HEK293T (cell line): ENCODE measurements at regions not wholly inside any gene's neighbourhood (a gene's known extent, or its start where the extent isn't known, plus 50 kb on each side); places are given as distances from the start of the nearest gene placed in this dataset.

Experiments
- FOXA1 ChIP-seq: fragments of 450-650 bp; IDR thresholded peaks from 2 replicates; pipeline ENCODE4 v1.6.1; 2016; ENCODE audit warnings: mild to moderate bottlenecking
- FOXM1 ChIP-seq: fragments of 450-650 bp; IDR thresholded peaks from 2 replicates; pipeline ENCODE4 v1.6.1; 2017; ENCODE audit warnings: mild to moderate bottlenecking, borderline replicate concordance
- HDGF ChIP-seq: fragments of 450-650 bp; IDR thresholded peaks from 2 replicates; pipeline ENCODE4 v1.6.1; 2017; ENCODE audit warnings: antibody characterized with exemption, borderline replicate concordance
- NFRKB ChIP-seq: fragments of 450-650 bp; IDR thresholded peaks from 2 replicates; pipeline ENCODE4 v1.6.1; 2016; ENCODE audit warnings: mild to moderate bottlenecking, moderate library complexity
- SP1 ChIP-seq: fragments of 450-650 bp; IDR thresholded peaks from 2 replicates; pipeline ENCODE4 v1.6.1; 2017
- ZNF384 ChIP-seq: fragments of 450-650 bp; IDR thresholded peaks from 2 replicates; pipeline ENCODE4 v1.6.1; 2016

DNA sequence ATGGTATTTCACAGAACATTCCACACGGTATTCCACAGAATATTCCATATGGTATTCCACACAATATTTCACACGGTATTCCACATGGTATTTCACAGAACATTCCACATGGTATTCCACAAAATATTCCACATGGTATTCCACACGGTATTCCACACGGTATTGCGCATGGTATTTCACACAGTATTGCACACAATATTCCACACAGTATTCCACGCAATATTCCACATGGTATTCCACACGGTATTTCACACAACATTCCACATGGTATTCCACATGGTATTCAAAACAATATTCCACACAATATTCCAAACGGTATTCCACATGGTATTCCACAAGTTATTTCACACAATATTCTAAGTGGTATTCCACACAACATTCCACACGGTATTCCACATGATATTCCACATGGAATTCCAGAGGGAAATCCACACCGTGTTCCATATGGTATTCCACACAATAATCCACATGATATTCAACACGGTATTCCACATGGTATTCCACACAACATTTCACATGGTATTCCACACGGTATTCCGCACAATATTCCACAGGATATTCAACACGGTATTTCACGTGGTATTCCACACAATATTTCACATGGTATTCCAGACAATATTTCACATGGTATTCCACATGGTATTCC lies 136.7 kb upstream of the CHST15 start:
- TF ChIP-seq FOXM1, result no peak
- no peak for TF ChIP-seq FOXA1
- TF ChIP-seq ZNF384, result no peak
- no peak for TF ChIP-seq NFRKB
- no peak for TF ChIP-seq SP1
- TF ChIP-seq HDGF, result no peak
